Epithelial cell of esophagus (primary cell): ENCODE measurements at regions not wholly inside any gene's neighbourhood (a gene's known extent, or its start where the extent isn't known, plus 50 kb on each side); places are given as distances from the start of the nearest gene placed in this dataset.

Experiments used
- DNase-seq: peaks from one replicate; pipeline ENCODE4 v3.0.0; 2010; ENCODE audit warnings: low read depth
- H3K4me3 ChIP-seq: 2 replicates; pipeline ENCODE4 v1.5.1; 2011; ENCODE audit warnings: mild to moderate bottlenecking, low read length, control low read depth
- CTCF ChIP-seq: IDR thresholded peaks from 2 replicates; pipeline ENCODE4 v1.5.1; 2011; ENCODE audit warnings: low read depth, mild to moderate bottlenecking, low read length, control low read depth, inconsistent platforms; ENCODE audit not compliant: insufficient read depth; ENCODE audit errors: missing control alignments

- H3K4me3 ChIP-seq: no peak overlapping the region
- DNase-seq: no peak
- TF ChIP-seq CTCF: no peak
Observed at GRCh38 chr1:213858581-213858980, 129.2 kb upstream of the PROX1 start.

- no peak for TF ChIP-seq CTCF
- H3K4me3 ChIP-seq: no peak overlapping the region
- no peak for DNase-seq
Observed at GRCh38 chr1:213861841-213862240, 125.9 kb upstream of the PROX1 start.

- no peak overlapping the region for H3K4me3 ChIP-seq
- TF ChIP-seq CTCF: no peak
- DNase-seq: no peak
Observed at GRCh38 chr1:213864091-213864490, 123.7 kb upstream of the PROX1 start.

GRCh38 chr1:213868482-213868881 lies 119.3 kb upstream of the PROX1 start:
- H3K4me3 ChIP-seq: no peak overlapping the region
- TF ChIP-seq CTCF: no peak
- DNase-seq: no peak

GRCh38 chr1:213871179-213871578 lies 116.6 kb upstream of the PROX1 start:
- H3K4me3 ChIP-seq: no peak overlapping the region
- no peak for DNase-seq
- no peak for TF ChIP-seq CTCF

- H3K4me3 ChIP-seq: no peak overlapping the region
- no peak for DNase-seq
- TF ChIP-seq CTCF: no peak
Observed at GRCh38 chr1:213874789-213875188, 113.0 kb upstream of the PROX1 start.

- H3K4me3 ChIP-seq: no peak overlapping the region
- no peak for TF ChIP-seq CTCF
- DNase-seq: no peak
Observed at GRCh38 chr1:213876531-213876930, 111.2 kb upstream of the PROX1 start.
